ENCODE measurements at regions not wholly inside any gene's neighbourhood (a gene's known extent, or its start where the extent isn't known, plus 50 kb on each side); places are given as distances from the start of the nearest gene placed in this dataset.

GRCh38 chr18:26653943-26654615, 105.7 kb upstream of the KCTD1 start (continued):
- no peak for TF ChIP-seq CREBL2 (CRISPR knock-in tag; IDR thresholded peaks at IDR 0.05; ENCODE audit: borderline replicate concordance)
- TF ChIP-seq PHF5A (CRISPR knock-in tag; IDR thresholded peaks at IDR 0.05; ENCODE audit: low read depth, unreplicated experiment) = no peak
- TF ChIP-seq ZNF746 (CRISPR knock-in tag; IDR thresholded peaks at IDR 0.05) = no peak
- no peak for TF ChIP-seq GABPB1 (CRISPR knock-in tag; IDR thresholded peaks at IDR 0.05)
- TF ChIP-seq ZKSCAN1 (IDR thresholded peaks at IDR 0.05; ENCODE audit: low read length) = no peak
- no peak for TF ChIP-seq HNF1A (IDR thresholded peaks at IDR 0.05; ENCODE audit: low read depth)
- no peak for TF ChIP-seq HNF1A (CRISPR knock-in tag; IDR thresholded peaks at IDR 0.05; ENCODE audit: borderline replicate concordance)
- TF ChIP-seq ZBTB3 (CRISPR knock-in tag; IDR thresholded peaks at IDR 0.05; ENCODE audit: borderline replicate concordance, low read depth) = no peak
- no peak for TF ChIP-seq RBAK (CRISPR knock-in tag; IDR thresholded peaks at IDR 0.05)

GRCh38 chr18:26652501-26652900, 104.1 kb upstream of the KCTD1 start:
- intact Hi-C loops (cut with micrococcal nuclease; ENCODE audit: unreplicated experiment) (no loop called here), in situ Hi-C loops (cut with HindIII; ENCODE audit: extremely low pct_ligation_motif_present, low pct_unique_long_range_greater_than_20kb) (no loop called here)
- no peak overlapping the region for H3K9ac ChIP-seq (ENCODE audit: insufficient read depth, low read depth, low read length)
- peaks cover 5% of the 10 kb centered on the region; the same call in 1 of the 2 replicates for H3K4me1 ChIP-seq (ENCODE audit: insufficient read depth, low read length)
- H3K79me2 ChIP-seq (ENCODE audit: insufficient read depth, low read length) = no peaks in the 10 kb centered on the region
- H3K9me3 ChIP-seq (ENCODE audit: low read length) = no peaks in the 10 kb centered on the region
- ChIA-PET POLR2A (no interaction called here), CTCF (ENCODE audit: low intra/inter-chr PET ratio, low total read pairs) (no interaction called here)
- H2AFZ ChIP-seq (ENCODE audit: low read length) = no peak overlapping the region
- peaks cover 3 to 43% of the 10 kb centered on the region in 2 experiments; a peak in 4 of 5 replicates for H3K27me3 ChIP-seq (ENCODE audit: control insufficient read depth in 1 of 2, insufficient read depth in 2 of 2, low read length in 2 of 2)
- H3K4me3 ChIP-seq (replicated peaks in 1 of 3; ENCODE audit: insufficient read depth in 1 of 3, low read depth in 2 of 3, low read length in 3 of 3) = no peak overlapping the region
- H3K36me3 ChIP-seq (replicated peaks in 1 of 2; ENCODE audit: control insufficient read depth in 1 of 2, insufficient read depth in 2 of 2, low read length in 2 of 2) = no peaks in the 10 kb centered on the region
- DNase-seq (ENCODE audit: low spot score) (no peak), FAIRE-seq (no peak), ATAC-seq (no peak)
- WGBS (ENCODE audit: low lambda C conversion rate) = 21% methylated on average over 6 of the region's 6 CpGs
- no peaks in the 10 kb centered on the region for H4K20me1 ChIP-seq (ENCODE audit: insufficient read depth, low read length)
- H3K27ac ChIP-seq (ENCODE audit: extremely low read length, insufficient read depth, low read length) = no peak overlapping the region
- BruUV-seq (replicated peaks) = no TSS peak
- no peak overlapping the region for H3K4me2 ChIP-seq (ENCODE audit: low read depth, low read length)
- no peak for TF ChIP-seq ZNF747 (CRISPR knock-in tag; IDR thresholded peaks at IDR 0.05; ENCODE audit: borderline replicate concordance)
- no peak for TF ChIP-seq ZNF720 (CRISPR knock-in tag; IDR thresholded peaks at IDR 0.05)
- TF ChIP-seq ZNF670 (CRISPR knock-in tag; IDR thresholded peaks at IDR 0.05; ENCODE audit: borderline replicate concordance) = no peak
- no peak for TF ChIP-seq PRMT3 (CRISPR knock-in tag; IDR thresholded peaks at IDR 0.05; ENCODE audit: borderline replicate concordance, low read depth)
- no peak for TF ChIP-seq SMC3 (IDR thresholded peaks at IDR 0.05; ENCODE audit: low read length)
- TF ChIP-seq HOXA5 (CRISPR knock-in tag; IDR thresholded peaks at IDR 0.05) = no peak
- TF ChIP-seq CHD2 (IDR thresholded peaks at IDR 0.05; ENCODE audit: low read depth, low read length) = no peak
- no peak for TF ChIP-seq MBD4 (IDR thresholded peaks at IDR 0.05; ENCODE audit: borderline replicate concordance, low read length)
- TF ChIP-seq ZNF780A (CRISPR knock-in tag; IDR thresholded peaks at IDR 0.05) = no peak
- TF ChIP-seq MATR3 (CRISPR knock-in tag; IDR thresholded peaks at IDR 0.05) = no peak
- no peak for TF ChIP-seq JUN (CRISPR knock-in tag; IDR thresholded peaks at IDR 0.05)
- no peak for TF ChIP-seq ZNF224 (CRISPR knock-in tag; IDR thresholded peaks at IDR 0.05)
- TF ChIP-seq NFE2L2 (IDR thresholded peaks at IDR 0.05; ENCODE audit: low read length) = no peak
